AG09319 (cell line): ENCODE measurements at regions not wholly inside any gene's neighbourhood (a gene's known extent, or its start where the extent isn't known, plus 50 kb on each side); places are given as distances from the start of the nearest gene placed in this dataset.

Experiments
- DNase-seq: peaks from one replicate; pipeline ENCODE4 v3.0.0-alpha.2; 2010; ENCODE audit warnings: low read depth; ENCODE audit errors: extremely low read depth
- CTCF ChIP-seq: IDR thresholded peaks from 2 replicates; pipeline ENCODE4 v1.5.1; 2011; ENCODE audit warnings: low read depth, mild to moderate bottlenecking, inconsistent platforms, low read length, moderate library complexity

- DNase-seq: no peak
- TF ChIP-seq CTCF: no peak
Measured at GRCh38 chr14:97097296-97097695, 300.1 kb downstream of the VRK1 start.

GRCh38 chr14:97100306-97100705 lies 303.1 kb downstream of the VRK1 start:
- no peak for DNase-seq
- no peak for TF ChIP-seq CTCF

GRCh38 chr14:97101561-97101960 lies 304.4 kb downstream of the VRK1 start:
- no peak for TF ChIP-seq CTCF

GRCh38 chr14:97104029-97104428 lies 306.8 kb downstream of the VRK1 start:
- DNase-seq: no peak
- no peak for TF ChIP-seq CTCF

More at GRCh38 chr14:97101561-97101960, 304.4 kb downstream of the VRK1 start:
- DNase-seq: no peak

GRCh38 chr14:97106166-97106565 lies 309.0 kb downstream of the VRK1 start:
- no peak for TF ChIP-seq CTCF
- no peak for DNase-seq

- DNase-seq: no peak
- TF ChIP-seq CTCF: no peak
Measured at GRCh38 chr14:97106609-97107008, 309.4 kb downstream of the VRK1 start.

- TF ChIP-seq CTCF: no peak
- DNase-seq: no peak
Measured at GRCh38 chr14:97107080-97107479, 309.9 kb downstream of the VRK1 start.
